ENCODE measurements at regions not wholly inside any gene's neighbourhood (a gene's known extent, or its start where the extent isn't known, plus 50 kb on each side); places are given as distances from the start of the nearest gene placed in this dataset.
"Not testable (repeated sequence)": the region's sequence is repeated elsewhere in the genome, so short reads cannot be mapped to it uniquely, and the experiment has no call there.

DNA sequence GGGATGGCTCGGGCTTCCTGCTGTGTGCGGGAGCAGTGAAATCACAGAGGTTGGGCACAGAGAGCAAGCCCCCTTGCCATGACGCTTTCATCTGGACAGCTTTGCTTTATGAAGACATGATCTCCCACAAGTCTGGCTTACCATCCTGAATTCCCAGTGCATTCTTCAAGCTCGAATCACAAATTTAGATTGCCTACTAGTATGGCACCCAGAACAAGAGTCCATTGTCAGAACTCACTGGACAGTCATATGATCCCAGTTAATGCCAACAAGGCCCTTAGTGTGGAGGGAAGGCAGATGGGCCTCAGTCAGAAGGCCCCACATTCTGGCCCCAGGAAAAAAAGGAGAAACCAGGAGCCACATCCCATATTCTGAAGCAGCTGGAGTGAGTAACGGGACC, 147.3 kb upstream of the FOXQ1 start:
- Histone ChIP-seq H3K4me3 (replicated peaks; ENCODE audit: insufficient read depth, low read length) (no peak overlapping the region), H3K27ac (replicated peaks) (no peak overlapping the region), H3K27me3 (ENCODE audit: insufficient read depth, poor library complexity, severe bottlenecking) (peaks cover 3% of the 10 kb centered on the region)
- DNase-seq (ENCODE audit: low read depth in 1 of 2, low spot score in 1 of 2) = no peak
- TF ChIP-seq GABPA (IDR thresholded peaks at IDR 0.05; ENCODE audit: low read depth) = no peak
- TF ChIP-seq, protein P1, sequence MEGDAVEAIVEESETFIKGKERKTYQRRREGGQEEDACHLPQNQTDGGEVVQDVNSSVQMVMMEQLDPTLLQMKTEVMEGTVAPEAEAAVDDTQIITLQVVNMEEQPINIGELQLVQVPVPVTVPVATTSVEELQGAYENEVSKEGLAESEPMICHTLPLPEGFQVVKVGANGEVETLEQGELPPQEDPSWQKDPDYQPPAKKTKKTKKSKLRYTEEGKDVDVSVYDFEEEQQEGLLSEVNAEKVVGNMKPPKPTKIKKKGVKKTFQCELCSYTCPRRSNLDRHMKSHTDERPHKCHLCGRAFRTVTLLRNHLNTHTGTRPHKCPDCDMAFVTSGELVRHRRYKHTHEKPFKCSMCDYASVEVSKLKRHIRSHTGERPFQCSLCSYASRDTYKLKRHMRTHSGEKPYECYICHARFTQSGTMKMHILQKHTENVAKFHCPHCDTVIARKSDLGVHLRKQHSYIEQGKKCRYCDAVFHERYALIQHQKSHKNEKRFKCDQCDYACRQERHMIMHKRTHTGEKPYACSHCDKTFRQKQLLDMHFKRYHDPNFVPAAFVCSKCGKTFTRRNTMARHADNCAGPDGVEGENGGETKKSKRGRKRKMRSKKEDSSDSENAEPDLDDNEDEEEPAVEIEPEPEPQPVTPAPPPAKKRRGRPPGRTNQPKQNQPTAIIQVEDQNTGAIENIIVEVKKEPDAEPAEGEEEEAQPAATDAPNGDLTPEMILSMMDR (IDR thresholded peaks at IDR 0.05; ENCODE audit: insufficient read depth, low read length) = no peak
- TF ChIP-seq, protein P2, sequence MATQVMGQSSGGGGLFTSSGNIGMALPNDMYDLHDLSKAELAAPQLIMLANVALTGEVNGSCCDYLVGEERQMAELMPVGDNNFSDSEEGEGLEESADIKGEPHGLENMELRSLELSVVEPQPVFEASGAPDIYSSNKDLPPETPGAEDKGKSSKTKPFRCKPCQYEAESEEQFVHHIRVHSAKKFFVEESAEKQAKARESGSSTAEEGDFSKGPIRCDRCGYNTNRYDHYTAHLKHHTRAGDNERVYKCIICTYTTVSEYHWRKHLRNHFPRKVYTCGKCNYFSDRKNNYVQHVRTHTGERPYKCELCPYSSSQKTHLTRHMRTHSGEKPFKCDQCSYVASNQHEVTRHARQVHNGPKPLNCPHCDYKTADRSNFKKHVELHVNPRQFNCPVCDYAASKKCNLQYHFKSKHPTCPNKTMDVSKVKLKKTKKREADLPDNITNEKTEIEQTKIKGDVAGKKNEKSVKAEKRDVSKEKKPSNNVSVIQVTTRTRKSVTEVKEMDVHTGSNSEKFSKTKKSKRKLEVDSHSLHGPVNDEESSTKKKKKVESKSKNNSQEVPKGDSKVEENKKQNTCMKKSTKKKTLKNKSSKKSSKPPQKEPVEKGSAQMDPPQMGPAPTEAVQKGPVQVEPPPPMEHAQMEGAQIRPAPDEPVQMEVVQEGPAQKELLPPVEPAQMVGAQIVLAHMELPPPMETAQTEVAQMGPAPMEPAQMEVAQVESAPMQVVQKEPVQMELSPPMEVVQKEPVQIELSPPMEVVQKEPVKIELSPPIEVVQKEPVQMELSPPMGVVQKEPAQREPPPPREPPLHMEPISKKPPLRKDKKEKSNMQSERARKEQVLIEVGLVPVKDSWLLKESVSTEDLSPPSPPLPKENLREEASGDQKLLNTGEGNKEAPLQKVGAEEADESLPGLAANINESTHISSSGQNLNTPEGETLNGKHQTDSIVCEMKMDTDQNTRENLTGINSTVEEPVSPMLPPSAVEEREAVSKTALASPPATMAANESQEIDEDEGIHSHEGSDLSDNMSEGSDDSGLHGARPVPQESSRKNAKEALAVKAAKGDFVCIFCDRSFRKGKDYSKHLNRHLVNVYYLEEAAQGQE (IDR thresholded peaks at IDR 0.05; ENCODE audit: insufficient replicate concordance, low read depth) = no peak
- TF ChIP-seq SPI1 (IDR thresholded peaks at IDR 0.05; ENCODE audit: borderline replicate concordance, low read depth) = no peak
- TF ChIP-seq POLR2AphosphoS5 (IDR thresholded peaks at IDR 0.05; ENCODE audit: low read depth) = no peak

DNA sequence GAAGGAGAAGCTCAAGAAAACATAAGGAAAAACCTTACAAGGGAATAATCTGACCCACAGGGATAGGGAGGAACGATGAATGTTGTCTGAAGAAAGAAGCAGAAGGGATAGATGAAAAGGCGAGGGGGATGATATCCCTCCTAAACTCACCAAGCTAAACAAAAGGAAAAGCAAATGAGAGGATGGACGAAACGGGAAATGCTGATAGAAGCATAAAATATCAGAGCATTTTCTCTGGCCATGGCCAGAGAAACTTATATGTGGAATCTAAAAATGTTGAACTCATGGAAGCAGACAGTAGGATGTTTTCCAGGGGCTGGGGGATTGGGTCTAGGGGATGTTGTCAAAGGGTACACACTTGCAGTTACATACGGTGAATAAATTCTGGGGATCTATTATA, 148.4 kb upstream of the FOXQ1 start:
- H3K27ac ChIP-seq (replicated peaks) = no peak overlapping the region

GRCh38 chr6:1162367-1163275, 149.3 kb upstream of the FOXQ1 start:
- Histone ChIP-seq H3K27me3 (ENCODE audit: insufficient read depth, poor library complexity, severe bottlenecking) (peaks cover 3% of the 10 kb centered on the region), H3K4me3 (replicated peaks; ENCODE audit: insufficient read depth, low read length) (no peak overlapping the region), H3K27ac (replicated peaks) (no peak overlapping the region)
- TF ChIP-seq GABPA (IDR thresholded peaks at IDR 0.05; ENCODE audit: low read depth) (no peak), SPI1 (IDR thresholded peaks at IDR 0.05; ENCODE audit: borderline replicate concordance, low read depth) (no peak), POLR2AphosphoS5 (IDR thresholded peaks at IDR 0.05; ENCODE audit: low read depth) (no peak)
- TF ChIP-seq, protein P1 (IDR thresholded peaks at IDR 0.05; ENCODE audit: insufficient read depth, low read length) = no peak
- TF ChIP-seq, protein P2 (IDR thresholded peaks at IDR 0.05; ENCODE audit: insufficient replicate concordance, low read depth) = no peak
- DNase-seq (ENCODE audit: low read depth in 1 of 2, low spot score in 1 of 2) = no peak

More for the DNA sequence above, 148.4 kb upstream of the FOXQ1 start:
- H3K27me3 ChIP-seq (ENCODE audit: insufficient read depth, poor library complexity, severe bottlenecking) = peaks cover 3% of the 10 kb centered on the region
- TF ChIP-seq, protein P2 (IDR thresholded peaks at IDR 0.05; ENCODE audit: insufficient replicate concordance, low read depth) = no peak
- TF ChIP-seq SPI1 (IDR thresholded peaks at IDR 0.05; ENCODE audit: borderline replicate concordance, low read depth) = no peak
- no peak for TF ChIP-seq GABPA (IDR thresholded peaks at IDR 0.05; ENCODE audit: low read depth)
- TF ChIP-seq, protein P1 (IDR thresholded peaks at IDR 0.05; ENCODE audit: insufficient read depth, low read length) = no peak
- TF ChIP-seq POLR2AphosphoS5 (IDR thresholded peaks at IDR 0.05; ENCODE audit: low read depth) = no peak
- H3K4me3 ChIP-seq (replicated peaks; ENCODE audit: insufficient read depth, low read length) = no peak overlapping the region
- DNase-seq (ENCODE audit: low read depth in 1 of 2, low spot score in 1 of 2) = no peak

GRCh38 chr6:1156411-1156810, 155.5 kb upstream of the FOXQ1 start:
- H3K27ac ChIP-seq (replicated peaks); H3K27me3 ChIP-seq (ENCODE audit: insufficient read depth, poor library complexity, severe bottlenecking); H3K4me3 ChIP-seq (replicated peaks; ENCODE audit: insufficient read depth, low read length); DNase-seq (ENCODE audit: low read depth in 1 of 2, low spot score in 1 of 2): not testable (repeated sequence)

All from HL-60 (cell line).